K562 (cell line): ENCODE measurements at regions not wholly inside any gene's neighbourhood (a gene's known extent, or its start where the extent isn't known, plus 50 kb on each side); places are given as distances from the start of the nearest gene placed in this dataset.

Experiments
- CBX8 ChIP-seq: fragments of 200-600 bp; sonication (generic); IDR thresholded peaks from 2 replicates; pipeline ENCODE4 v1.6.1; 2012; ENCODE audit warnings: borderline replicate concordance, mixed run types, low read depth, mild to moderate bottlenecking, moderate library complexity, mixed read lengths, low read length, control low read depth, inconsistent platforms; ENCODE audit not compliant: poor library complexity, severe bottlenecking; ENCODE audit errors: extremely low read depth
- DDX20 ChIP-seq: fragments of 450-650 bp; IDR thresholded peaks from 2 replicates; pipeline ENCODE4 v1.6.1; 2016; ENCODE audit warnings: missing genetic modification characterization, low read depth, mild to moderate bottlenecking, missing compliant biosample characterization, moderate library complexity
- ETV6 ChIP-seq, 3 experiments: fragments of 150-350 bp in 1 of 3; sonication (generic) in 1 of 3; formaldehyde crosslinking in 1 of 3; IDR thresholded peaks; 2 replicates each; pipeline versions ENCODE4 v1.6.1 to v1.8.0; 2014 to 2022; ENCODE audit warnings: borderline replicate concordance in 2 of 3, low read depth in 2 of 3, antibody characterized with exemption in 1 of 3, low read length in 1 of 3, mild to moderate bottlenecking in 1 of 3, missing genetic modification reagents in 1 of 3
- HLTF ChIP-seq: fragments of 450-650 bp; IDR thresholded peaks from 2 replicates; pipeline ENCODE4 v1.6.1; 2016
- IRF9 ChIP-seq: fragments of 450-650 bp; IDR thresholded peaks from 2 replicates; pipeline ENCODE4 v1.6.1; 2016; ENCODE audit warnings: missing biosample characterization, missing genetic modification characterization
- MGA ChIP-seq: fragments of 450-650 bp; IDR thresholded peaks from 2 replicates; pipeline ENCODE4 v1.6.1; 2016; ENCODE audit warnings: mild to moderate bottlenecking, moderate library complexity
- MNT ChIP-seq, 2 experiments: fragments of 450-650 bp; conservative IDR thresholded peaks; 2 replicates each; pipeline ENCODE4 v1.6.1; 2017; ENCODE audit warnings: mild to moderate bottlenecking in 2 of 2, moderate library complexity in 2 of 2
- NFATC3 ChIP-seq: fragments of 450-650 bp; IDR thresholded peaks from 2 replicates; pipeline ENCODE4 v1.6.1; 2017; ENCODE audit warnings: mild to moderate bottlenecking
- PURB ChIP-seq: sonication (generic); formaldehyde crosslinking; IDR thresholded peaks from 2 replicates; pipeline ENCODE4 v1.9.0; 2021; ENCODE audit warnings: low read depth, mild to moderate bottlenecking, missing genetic modification reagents
- RFX5 ChIP-seq: IDR thresholded peaks from 2 replicates; pipeline ENCODE4 v1.6.1; 2011; ENCODE audit warnings: low read depth, mild to moderate bottlenecking, improper control_type of control experiment, low read length
- ZNF57 ChIP-seq: fragments of 450-650 bp; formaldehyde crosslinking; IDR thresholded peaks from 2 replicates; pipeline ENCODE4 v1.4.0; 2020; ENCODE audit warnings: mild to moderate bottlenecking, moderate library complexity

- TF ChIP-seq IRF9 (tag) (no peak), CBX8 (no peak), PURB (CRISPR knock-in tag) (no peak), DDX20 (no peak), ETV6 (IDR thresholded peaks at IDR 0.05; ENCODE audit: borderline replicate concordance in 1 of 2, low read depth in 2 of 2, low read length in 1 of 2) (peak in 1 of 2 experiments; percentile 24; a peak in 1 of 4 replicates), ETV6 (CRISPR knock-in tag; IDR thresholded peaks at IDR 0.05; ENCODE audit: borderline replicate concordance) (no peak), MGA (peak; percentile 69; the same call in 1 of the 2 replicates), ZNF57 (CRISPR knock-in tag) (no peak), RFX5 (no peak), MNT (conservative IDR thresholded peaks at IDR 0.05) (peak; percentile 41 to 69; a peak in 3 of 4 replicates), HLTF (no peak), NFATC3 (no peak)
Measured at GRCh38 chr21:33976082-33977016, 60.7 kb upstream of the ATP5PO start (continued).
